HUDEP-2 (cell line): ENCODE measurements at regions not wholly inside any gene's neighbourhood (a gene's known extent, or its start where the extent isn't known, plus 50 kb on each side); places are given as distances from the start of the nearest gene placed in this dataset.

Source experiments
- DNase-seq, 76 experiments: peaks; one replicate each; lab custom pipeline; 2025; ENCODE audit not compliant: unreplicated experiment in 76 of 76; lab: John Stamatoyannopoulos, UW

GRCh38 chrX:71000139-71000538 lies 68.0 kb downstream of the SNX12 start:
- peak in 7 of 76 experiments; percentile 0 to 15 (median 3) for DNase-seq

DNA sequence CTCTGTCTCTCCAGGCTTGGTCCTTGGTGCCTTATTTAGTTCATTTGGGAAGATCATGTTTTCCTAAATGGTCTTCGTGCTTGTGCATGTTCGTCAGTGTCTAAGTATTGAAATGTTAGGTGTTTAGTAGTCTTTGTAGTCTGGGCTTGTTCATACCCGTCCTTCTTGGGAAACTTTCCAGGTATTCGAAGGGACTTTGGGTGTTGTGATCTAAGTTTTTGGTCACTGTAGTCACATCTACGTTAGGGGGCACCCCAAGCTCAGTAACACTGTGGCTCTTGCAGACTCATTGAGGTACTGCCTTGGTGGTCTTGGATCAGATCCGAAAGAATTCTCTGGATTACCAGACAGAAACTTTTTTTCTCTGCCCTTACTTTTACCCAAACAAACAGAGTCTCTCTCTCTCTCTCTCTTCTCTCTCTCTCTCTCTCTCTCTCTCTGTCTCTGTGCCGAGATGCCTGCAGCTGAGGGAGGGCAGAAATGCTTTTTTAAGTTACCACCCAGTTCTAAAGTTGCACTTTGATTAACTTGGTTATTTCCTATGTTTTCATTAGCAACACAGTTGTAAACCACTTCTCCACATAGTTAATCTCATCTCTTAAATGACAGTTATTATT lies 67.6 kb upstream of the SLC7A3 start:
- peak in 25 of 76 experiments; percentile 0 to 25 (median 2) for DNase-seq

GRCh38 chrX:70995338-70995737 lies 64.4 kb upstream of the SLC7A3 start:
- DNase-seq, result no peak

DNA sequence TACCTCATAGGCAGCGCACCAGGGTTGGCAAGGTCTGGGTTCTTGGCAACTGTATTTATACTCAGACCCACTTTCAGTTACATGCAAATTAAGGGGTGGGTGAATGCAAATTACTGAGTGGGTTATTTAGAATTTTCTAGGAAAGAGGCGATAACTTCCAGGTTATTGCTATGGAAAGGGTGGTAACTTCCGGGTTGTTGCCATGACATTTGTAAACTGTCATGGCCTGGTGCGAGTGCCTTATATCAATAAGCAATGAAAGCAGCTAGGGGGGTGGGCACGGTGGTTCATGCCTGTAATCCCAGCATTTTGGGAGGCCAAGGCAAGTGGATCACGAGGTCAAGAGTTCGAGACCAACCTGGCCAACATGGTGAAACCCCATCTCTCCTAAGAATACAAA lies 57.5 kb upstream of the SLC7A3 start:
- DNase-seq, result no peak
